Upper lobe of left lung (tissue), 4 donors: ENCODE measurements at regions not wholly inside any gene's neighbourhood (a gene's known extent, or its start where the extent isn't known, plus 50 kb on each side); places are given as distances from the start of the nearest gene placed in this dataset.

Source experiments
- EP300 ChIP-seq, 4 donors: sonication (generic); formaldehyde crosslinking; IDR thresholded peaks; one replicate each; pipeline ENCODE4 v1.5.1; 2017; ENCODE audit warnings: antibody characterized with exemption in 4 of 4, control low read depth in 2 of 4
- POLR2A ChIP-seq, 4 donors: fragments of 450-650 bp; IDR thresholded peaks; one replicate each; pipeline ENCODE4 v1.5.1; 2016 to 2017; ENCODE audit warnings: antibody characterized with exemption in 4 of 4, mild to moderate bottlenecking in 2 of 4
- POLR2AphosphoS5 ChIP-seq, 2 donors: sonication (generic); formaldehyde crosslinking; IDR thresholded peaks; one replicate each; pipeline ENCODE4 v1.5.1; 2017; ENCODE audit warnings: antibody characterized with exemption in 2 of 2
- TF ChIP-seq, protein P1 (sequence below), 6 experiments: fragments of 450-650 bp in 4 of 6; fragments of 200-600 bp in 2 of 6; sonication (generic) in 2 of 6; IDR thresholded peaks; one replicate each; pipeline ENCODE4 v1.5.1; 2016 to 2019; ENCODE audit warnings: antibody characterized with exemption in 6 of 6

DNA sequence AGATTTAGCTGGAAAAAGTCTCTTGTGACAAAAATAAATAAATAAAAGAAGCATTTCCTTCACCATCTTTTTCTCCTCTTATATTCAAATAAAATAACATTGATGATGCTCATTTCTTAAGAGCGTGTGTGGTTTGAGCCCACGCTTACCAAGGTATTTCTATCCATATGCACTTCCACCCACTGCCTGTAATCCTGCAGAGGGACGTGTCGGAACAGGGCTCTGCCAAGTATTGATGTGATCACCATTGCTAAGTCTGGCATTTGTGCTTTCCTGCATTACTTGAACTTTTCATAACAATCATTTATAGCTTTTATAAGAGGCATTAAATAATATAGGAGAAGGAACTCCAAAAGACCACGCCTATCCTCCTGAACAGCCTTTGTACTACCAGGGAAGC lies 107.6 kb downstream of the SHANK2 start:
- TF ChIP-seq, protein P1, sequence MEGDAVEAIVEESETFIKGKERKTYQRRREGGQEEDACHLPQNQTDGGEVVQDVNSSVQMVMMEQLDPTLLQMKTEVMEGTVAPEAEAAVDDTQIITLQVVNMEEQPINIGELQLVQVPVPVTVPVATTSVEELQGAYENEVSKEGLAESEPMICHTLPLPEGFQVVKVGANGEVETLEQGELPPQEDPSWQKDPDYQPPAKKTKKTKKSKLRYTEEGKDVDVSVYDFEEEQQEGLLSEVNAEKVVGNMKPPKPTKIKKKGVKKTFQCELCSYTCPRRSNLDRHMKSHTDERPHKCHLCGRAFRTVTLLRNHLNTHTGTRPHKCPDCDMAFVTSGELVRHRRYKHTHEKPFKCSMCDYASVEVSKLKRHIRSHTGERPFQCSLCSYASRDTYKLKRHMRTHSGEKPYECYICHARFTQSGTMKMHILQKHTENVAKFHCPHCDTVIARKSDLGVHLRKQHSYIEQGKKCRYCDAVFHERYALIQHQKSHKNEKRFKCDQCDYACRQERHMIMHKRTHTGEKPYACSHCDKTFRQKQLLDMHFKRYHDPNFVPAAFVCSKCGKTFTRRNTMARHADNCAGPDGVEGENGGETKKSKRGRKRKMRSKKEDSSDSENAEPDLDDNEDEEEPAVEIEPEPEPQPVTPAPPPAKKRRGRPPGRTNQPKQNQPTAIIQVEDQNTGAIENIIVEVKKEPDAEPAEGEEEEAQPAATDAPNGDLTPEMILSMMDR (IDR thresholded peaks at IDR 0.05) = no peak
- no peak for TF ChIP-seq POLR2AphosphoS5 (IDR thresholded peaks at IDR 0.05)
- no peak for TF ChIP-seq EP300 (IDR thresholded peaks at IDR 0.05)
- no peak for TF ChIP-seq POLR2A (IDR thresholded peaks at IDR 0.05)
